Keratinocyte (primary cell): ENCODE measurements at regions not wholly inside any gene's neighbourhood (a gene's known extent, or its start where the extent isn't known, plus 50 kb on each side); places are given as distances from the start of the nearest gene placed in this dataset.
"Not testable (repeated sequence)": the region's sequence is repeated elsewhere in the genome, so short reads cannot be mapped to it uniquely, and the experiment has no call there.

Experiments
- DNase-seq: peaks from one replicate; pipeline ENCODE4 v3.0.0-alpha.2; 2011; ENCODE audit warnings: low read depth, missing footprints, low spot score
- FAIRE-seq: peaks from 2 replicates; lab custom pipeline; 2011; peaks lifted over from hg19 to GRCh38; lab: Jason Lieb, UNC
- H2AFZ ChIP-seq: 2 replicates; pipeline ENCODE4 v1.6.0; 2012; ENCODE audit warnings: low read length, control low read depth, inconsistent platforms; ENCODE audit not compliant: control insufficient read depth
- H3K27ac ChIP-seq: 2 replicates; pipeline ENCODE4 v1.5.1; 2011; ENCODE audit warnings: low read length; ENCODE audit not compliant: control insufficient read depth, insufficient read depth
- H3K27me3 ChIP-seq: 3 replicates; pipeline ENCODE4 v1.6.0; 2011; ENCODE audit warnings: low read length; ENCODE audit not compliant: control insufficient read depth, insufficient read depth; ENCODE audit errors: extremely low read depth
- H3K36me3 ChIP-seq, 2 experiments: 2 replicates in 1 of 2; 3 replicates in 1 of 2; pipeline ENCODE4 v1.5.1; 2011; ENCODE audit warnings: low read length in 2 of 2, mild to moderate bottlenecking in 1 of 2; ENCODE audit not compliant: control insufficient read depth in 2 of 2, insufficient read depth in 2 of 2; ENCODE audit errors: extremely low read depth in 1 of 2
- H3K4me1 ChIP-seq: 3 replicates; pipeline ENCODE4 v1.5.1; 2011; ENCODE audit warnings: low read length; ENCODE audit not compliant: control insufficient read depth, insufficient read depth; ENCODE audit errors: extremely low read depth
- H3K4me2 ChIP-seq: 3 replicates; pipeline ENCODE4 v1.6.0; 2011; ENCODE audit warnings: low read depth, low read length; ENCODE audit not compliant: control insufficient read depth, insufficient read depth; ENCODE audit errors: extremely low read depth
- H3K4me3 ChIP-seq, 3 experiments: fragments of 200-600 bp in 1 of 3; sonication (generic) in 1 of 3; 2 replicates in 2 of 3; 3 replicates in 1 of 3; pipeline ENCODE4 v1.5.1; 2011 to 2016; ENCODE audit warnings: low read length in 3 of 3, mild to moderate bottlenecking in 3 of 3, control low read depth in 2 of 3, inconsistent platforms in 1 of 3, low read depth in 1 of 3, mixed read lengths in 1 of 3, mixed run types in 1 of 3, moderate library complexity in 1 of 3; ENCODE audit not compliant: control insufficient read depth in 2 of 3, insufficient read depth in 2 of 3; ENCODE audit errors: extremely low read depth in 1 of 3
- H3K79me2 ChIP-seq: 2 replicates; pipeline ENCODE4 v1.6.0; 2012; ENCODE audit warnings: low read length; ENCODE audit not compliant: control insufficient read depth, insufficient read depth
- H3K9ac ChIP-seq: 3 replicates; pipeline ENCODE4 v1.6.0; 2011; ENCODE audit warnings: low read length; ENCODE audit not compliant: control insufficient read depth, insufficient read depth; ENCODE audit errors: extremely low read depth
- H3K9me1 ChIP-seq: 3 replicates; pipeline ENCODE4 v1.6.0; 2011; ENCODE audit warnings: low read length; ENCODE audit not compliant: control insufficient read depth, insufficient read depth; ENCODE audit errors: extremely low read depth
- H3K9me3 ChIP-seq: 2 replicates; pipeline ENCODE4 v1.5.1; 2012; ENCODE audit warnings: low read depth, low read length; ENCODE audit not compliant: control insufficient read depth
- H4K20me1 ChIP-seq: 3 replicates; pipeline ENCODE4 v1.6.0; 2011; ENCODE audit warnings: low read length; ENCODE audit not compliant: control insufficient read depth, insufficient read depth; ENCODE audit errors: extremely low read depth
- dilution Hi-C: fragments of 300-500 bp; cut with MboI; formaldehyde crosslinking; loops from one replicate; pipeline ENCODE4 v1.7.0; 2020; ENCODE audit warnings: low sequenced_read_pairs; ENCODE audit not compliant: extremely low pct_ligation_motif_present

- H2AFZ ChIP-seq, H3K4me3 ChIP-seq, H3K27me3 ChIP-seq, H3K9me3 ChIP-seq, H3K9ac ChIP-seq, H4K20me1 ChIP-seq, H3K36me3 ChIP-seq, H3K4me1 ChIP-seq, H3K9me1 ChIP-seq, H3K27ac ChIP-seq, dilution Hi-C loops, H3K79me2 ChIP-seq, H3K4me2 ChIP-seq, DNase-seq, FAIRE-seq: not testable (repeated sequence)
These were observed 667.1 kb downstream of the PRIM2 start for GRCh38 chr6:57984575-57984974.

GRCh38 chr6:57985734-57986133, 668.3 kb downstream of the PRIM2 start:
- H3K9ac ChIP-seq, H3K4me1 ChIP-seq, dilution Hi-C loops, H3K36me3 ChIP-seq, H3K79me2 ChIP-seq, H3K9me1 ChIP-seq, H2AFZ ChIP-seq, H4K20me1 ChIP-seq, FAIRE-seq, H3K4me2 ChIP-seq, H3K4me3 ChIP-seq, DNase-seq, H3K27ac ChIP-seq, H3K9me3 ChIP-seq, H3K27me3 ChIP-seq: not testable (repeated sequence)

DNA sequence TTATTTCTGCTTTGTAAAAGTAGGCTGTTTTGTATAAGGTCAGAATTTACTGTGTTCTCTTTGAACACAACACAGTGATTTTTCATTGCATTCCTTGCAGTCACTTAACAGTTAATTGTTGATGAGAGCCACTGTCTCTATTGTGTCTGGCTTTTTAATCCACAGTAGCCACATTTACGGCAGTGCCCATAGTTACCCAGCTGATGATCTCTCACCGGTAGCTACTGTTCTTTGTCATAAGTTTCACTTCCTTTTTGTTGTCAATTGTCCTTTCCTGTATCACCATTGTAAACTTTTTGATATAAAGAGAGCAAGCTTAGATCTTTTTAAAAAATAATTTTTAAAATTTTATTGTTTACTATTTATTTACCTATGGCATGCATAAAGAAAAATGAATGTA, 669.2 kb downstream of the PRIM2 start:
- FAIRE-seq, H4K20me1 ChIP-seq, H3K9ac ChIP-seq: not testable (repeated sequence)

GRCh38 chr6:57989520-57990080, 672.2 kb downstream of the PRIM2 start:
- H3K9me3 ChIP-seq, H3K27me3 ChIP-seq, FAIRE-seq, DNase-seq, H3K4me3 ChIP-seq, H3K9me1 ChIP-seq, H3K79me2 ChIP-seq, H3K36me3 ChIP-seq, dilution Hi-C loops, H3K9ac ChIP-seq, H4K20me1 ChIP-seq, H2AFZ ChIP-seq, H3K4me1 ChIP-seq, H3K27ac ChIP-seq, H3K4me2 ChIP-seq: not testable (repeated sequence)

More for the DNA sequence above, 669.2 kb downstream of the PRIM2 start:
- H3K9me1 ChIP-seq, dilution Hi-C loops, H3K4me3 ChIP-seq, H3K9me3 ChIP-seq, H2AFZ ChIP-seq, H3K27me3 ChIP-seq, H3K36me3 ChIP-seq, DNase-seq, H3K27ac ChIP-seq, H3K4me1 ChIP-seq, H3K4me2 ChIP-seq, H3K79me2 ChIP-seq: not testable (repeated sequence)

- FAIRE-seq, dilution Hi-C loops: not testable (repeated sequence)
These were observed 681.6 kb downstream of the PRIM2 start for GRCh38 chr6:57998858-57999619.

More at GRCh38 chr6:57998858-57999619, 681.6 kb downstream of the PRIM2 start:
- H3K36me3 ChIP-seq, H3K27ac ChIP-seq, H4K20me1 ChIP-seq, H2AFZ ChIP-seq, H3K27me3 ChIP-seq, DNase-seq, H3K9ac ChIP-seq, H3K4me3 ChIP-seq, H3K79me2 ChIP-seq, H3K9me3 ChIP-seq, H3K9me1 ChIP-seq, H3K4me1 ChIP-seq, H3K4me2 ChIP-seq: not testable (repeated sequence)
